A673 (cell line): ENCODE measurements at regions not wholly inside any gene's neighbourhood (a gene's known extent, or its start where the extent isn't known, plus 50 kb on each side); places are given as distances from the start of the nearest gene placed in this dataset.

Experiments
- BruUV-seq: library from RNA; stranded (reverse); fragments of 400-500 nt; replicated peaks from 2 replicates; lab custom pipeline; 2021; lab: Mats Ljungman, UMichigan
- CTCF ChIA-PET: fragments of 300-600 bp; sonication (Branson Sonifier 250); formaldehyde crosslinking; loops from one replicate; lab custom pipeline; 2022; ENCODE audit warnings: antibody characterized with exemption; lab: Charles Lee
- POLR2A ChIA-PET: fragments of 300-600 bp; sonication (Branson Sonifier 250); formaldehyde crosslinking; loops from one replicate; lab custom pipeline; 2022; ENCODE audit warnings: antibody characterized with exemption; ENCODE audit not compliant: low non-redundant PET; lab: Charles Lee
- DNase-seq: peaks from one replicate; pipeline ENCODE4 v3.0.0-alpha.2; 2015; ENCODE audit warnings: low spot score
- H3K27ac ChIP-seq: fragments of 200-600 bp; sonication (generic); 2 replicates; pipeline ENCODE4 v1.5.1; 2016; ENCODE audit warnings: mixed run types, low read depth, mild to moderate bottlenecking, mixed read lengths, antibody characterized with exemption, low read length; ENCODE audit not compliant: poor library complexity, severe bottlenecking
- H3K27me3 ChIP-seq: fragments of 200-600 bp; sonication (generic); replicated peaks from 2 replicates; pipeline ENCODE4 v1.6.1; 2017; ENCODE audit warnings: mixed run types, low read depth, mild to moderate bottlenecking, mixed read lengths, antibody characterized with exemption, low read length; ENCODE audit not compliant: insufficient read depth, poor library complexity
- H3K36me3 ChIP-seq: fragments of 200-600 bp; sonication (generic); 2 replicates; pipeline ENCODE4 v1.6.1; 2016; ENCODE audit warnings: mixed run types, mild to moderate bottlenecking, mixed read lengths, antibody characterized with exemption, low read length; ENCODE audit not compliant: insufficient read depth, poor library complexity, severe bottlenecking
- H3K4me1 ChIP-seq: fragments of 200-600 bp; sonication (generic); 2 replicates; pipeline ENCODE4 v1.6.1; 2017; ENCODE audit warnings: mixed run types, mild to moderate bottlenecking, mixed read lengths, antibody characterized with exemption, low read length; ENCODE audit not compliant: insufficient read depth, poor library complexity, severe bottlenecking
- H3K4me3 ChIP-seq: fragments of 200-600 bp; sonication (generic); 2 replicates; pipeline ENCODE4 v1.5.1; 2016; ENCODE audit warnings: low read depth, mixed run types, mild to moderate bottlenecking, mixed read lengths, low read length; ENCODE audit not compliant: poor library complexity, severe bottlenecking
- H3K9me3 ChIP-seq: fragments of 200-600 bp; sonication (generic); 2 replicates; pipeline ENCODE4 v1.6.1; 2016; ENCODE audit warnings: mixed run types, low read depth, mild to moderate bottlenecking, mixed read lengths, antibody characterized with exemption, low read length; ENCODE audit not compliant: poor library complexity, severe bottlenecking
- CTCF ChIP-seq: fragments of 300-800, 200-600 bp; sonication (generic); conservative IDR thresholded peaks from 2 replicates; pipeline ENCODE4 v1.5.1; 2017; ENCODE audit warnings: low read depth, mild to moderate bottlenecking, antibody characterized with exemption, low read length, moderate library complexity, mixed read lengths
- EZH2 ChIP-seq: fragments of 200-600 bp; sonication (generic); IDR thresholded peaks from 2 replicates; pipeline ENCODE4 v1.6.1; 2017; ENCODE audit warnings: borderline replicate concordance, low read depth, mild to moderate bottlenecking, mixed read lengths, antibody characterized with exemption, low read length; ENCODE audit not compliant: poor library complexity, severe bottlenecking
- intact Hi-C: fragments of 100-400 bp; cut with micrococcal nuclease; formaldehyde crosslinking; loops from one replicate; pipeline ENCODE4 v1.10.0; 2022; ENCODE audit not compliant: unreplicated experiment

DNA sequence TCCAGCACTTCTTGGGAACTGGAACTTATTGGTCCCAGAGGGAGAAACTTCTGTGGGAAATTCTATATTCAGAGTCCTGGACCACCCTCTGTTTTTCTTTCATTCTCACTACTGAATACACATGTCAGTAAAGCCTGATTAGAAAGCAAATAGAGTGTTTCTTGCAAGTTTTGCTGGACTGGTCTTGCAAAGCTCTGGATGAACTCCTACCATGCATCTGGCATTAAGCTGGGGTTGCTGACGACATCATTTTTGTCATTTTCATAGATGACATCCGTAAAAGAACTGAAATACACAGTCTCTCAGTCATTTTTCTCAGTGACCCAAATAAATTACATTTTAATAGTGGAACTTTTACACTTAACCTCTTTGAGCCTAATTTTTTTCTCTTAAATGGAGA, 283.2 kb downstream of the DMAC1 start:
- Histone ChIP-seq H3K4me3 (no peak overlapping the region), H3K27ac (no peak overlapping the region), H3K9me3 (no peaks in the 10 kb centered on the region), H3K4me1 (no peaks in the 10 kb centered on the region), H3K36me3 (no peaks in the 10 kb centered on the region), H3K27me3 (peaks cover 6% of the 10 kb centered on the region)
- CTCF ChIA-PET: no interaction called here
- DNase-seq: no peak
- TF ChIP-seq CTCF (no peak), EZH2 (no peak)
- intact Hi-C loops: no loop called here
- POLR2A ChIA-PET: no interaction called here
- no TSS peak for BruUV-seq

GRCh38 chr9:7510199-7510598, 289.4 kb downstream of the DMAC1 start:
- Histone ChIP-seq H3K36me3 (no peaks in the 10 kb centered on the region), H3K27me3 (peaks cover 7% of the 10 kb centered on the region), H3K27ac (no peak overlapping the region), H3K4me1 (no peaks in the 10 kb centered on the region), H3K9me3 (no peaks in the 10 kb centered on the region), H3K4me3 (no peak overlapping the region)
- BruUV-seq: no TSS peak
- ChIA-PET CTCF (interaction anchor here (0.6 kb wide), 1 partner anchor 276 kb away, joined by 4 read pairs; no protein-coding TSS in a partner anchor), POLR2A (no interaction called here)
- TF ChIP-seq EZH2 (no peak), CTCF (no peak)
- intact Hi-C loops: no loop called here
- DNase-seq: no peak

GRCh38 chr9:7509576-7510145, 289.9 kb downstream of the DMAC1 start:
- TF ChIP-seq EZH2: no peak
- no peak for TF ChIP-seq CTCF
- no TSS peak for BruUV-seq
- no peak for DNase-seq
- ChIA-PET POLR2A (no interaction called here), CTCF (interaction anchor here (0.6 kb wide), 1 partner anchor 276 kb away, joined by 4 read pairs; no protein-coding TSS in a partner anchor)
- Histone ChIP-seq H3K4me1 (no peaks in the 10 kb centered on the region), H3K9me3 (no peaks in the 10 kb centered on the region), H3K27ac (no peak overlapping the region), H3K4me3 (no peak overlapping the region), H3K27me3 (peaks cover 7% of the 10 kb centered on the region), H3K36me3 (no peaks in the 10 kb centered on the region)
- intact Hi-C loops: no loop called here
